Ovary (tissue), 3 donors: ENCODE measurements at regions not wholly inside any gene's neighbourhood (a gene's known extent, or its start where the extent isn't known, plus 50 kb on each side); places are given as distances from the start of the nearest gene placed in this dataset.

Experiments
- CTCF ChIP-seq, 3 donors: fragments of 450-650 bp in 2 of 3; fragments of 200-600 bp in 1 of 3; IDR thresholded peaks; one replicate each; pipeline versions ENCODE4 v1.5.1 to v1.8.0; 2016 to 2022; ENCODE audit warnings: antibody characterized with exemption in 3 of 3, mild to moderate bottlenecking in 1 of 3
- POLR2A ChIP-seq: fragments of 450-650 bp; IDR thresholded peaks from one replicate; pipeline ENCODE4 v1.6.1; 2017; ENCODE audit warnings: antibody characterized with exemption, mild to moderate bottlenecking, moderate library complexity
- donor health status: DM: no; HTN: no; CAD: no.

GRCh38 chr10:113407218-113407617, 145.6 kb upstream of the HABP2 start:
- no peak for TF ChIP-seq CTCF (IDR thresholded peaks at IDR 0.05)
- no peak for TF ChIP-seq POLR2A
